MCF 10A (cell line): ENCODE measurements at regions not wholly inside any gene's neighbourhood (a gene's known extent, or its start where the extent isn't known, plus 50 kb on each side); places are given as distances from the start of the nearest gene placed in this dataset.
A peak's percentile ranks its signal among the peaks of the same experiment; 100 is the strongest.

Experiments
- BruUV-seq: library from RNA; stranded (reverse); fragments of 400-500 nt; replicated peaks from 2 replicates; lab custom pipeline; 2021; lab: Mats Ljungman, UMichigan
- CTCF ChIA-PET: fragments of 300-600 bp; sonication (Branson Sonifier 250); formaldehyde crosslinking; extraction: SDS; loops from one replicate; lab custom pipeline; 2021; ENCODE audit warnings: antibody characterized with exemption, inconsistent platforms; lab: Yijun Ruan, JAX
- POLR2A ChIA-PET: fragments of 300-600, 350-650 bp; sonication (Branson Sonifier 250); formaldehyde crosslinking; extraction: SDS; loops from one replicate; lab custom pipeline; 2020; ENCODE audit warnings: antibody characterized with exemption, inconsistent platforms; lab: Yijun Ruan, JAX
- DNase-seq: peaks from one replicate; pipeline ENCODE4 v3.0.0-alpha.2; 2018; ENCODE audit not compliant: unreplicated experiment
- H3K27ac Mint-ChIP-seq: one replicate; pipeline ENCODE4 v1.8.0; 2022; ENCODE audit warnings: mild to moderate bottlenecking, low read depth, mixed read lengths; ENCODE audit not compliant: unreplicated experiment
- H3K27me3 Mint-ChIP-seq: one replicate; pipeline ENCODE4 v1.8.0; 2022; ENCODE audit warnings: mixed read lengths; ENCODE audit not compliant: insufficient read depth, unreplicated experiment
- H3K36me3 Mint-ChIP-seq: one replicate; pipeline ENCODE4 v1.8.0; 2022; ENCODE audit warnings: mild to moderate bottlenecking, moderate library complexity, mixed read lengths; ENCODE audit not compliant: insufficient read depth, unreplicated experiment
- H3K4me1 Mint-ChIP-seq: one replicate; pipeline ENCODE4 v1.8.0; 2022; ENCODE audit warnings: mixed read lengths; ENCODE audit not compliant: insufficient read depth, unreplicated experiment
- H3K4me3 Mint-ChIP-seq: one replicate; pipeline ENCODE4 v1.8.0; 2022; ENCODE audit warnings: mild to moderate bottlenecking, moderate library complexity, mixed read lengths; ENCODE audit not compliant: unreplicated experiment
- H3K9me3 Mint-ChIP-seq: one replicate; pipeline ENCODE4 v1.8.0; 2022; ENCODE audit warnings: mixed read lengths; ENCODE audit not compliant: unreplicated experiment
- intact Hi-C: fragments of 100-400 bp; cut with micrococcal nuclease; formaldehyde crosslinking; loops from 2 replicates; pipeline ENCODE4 v1.14.1; 2022
- TF ChIP-seq, protein P1 (sequence below): fragments of 200-600 bp; IDR thresholded peaks from one replicate; pipeline ENCODE4 v1.8.0; 2022; ENCODE audit warnings: antibody characterized with exemption, mild to moderate bottlenecking; ENCODE audit not compliant: unreplicated experiment

DNA sequence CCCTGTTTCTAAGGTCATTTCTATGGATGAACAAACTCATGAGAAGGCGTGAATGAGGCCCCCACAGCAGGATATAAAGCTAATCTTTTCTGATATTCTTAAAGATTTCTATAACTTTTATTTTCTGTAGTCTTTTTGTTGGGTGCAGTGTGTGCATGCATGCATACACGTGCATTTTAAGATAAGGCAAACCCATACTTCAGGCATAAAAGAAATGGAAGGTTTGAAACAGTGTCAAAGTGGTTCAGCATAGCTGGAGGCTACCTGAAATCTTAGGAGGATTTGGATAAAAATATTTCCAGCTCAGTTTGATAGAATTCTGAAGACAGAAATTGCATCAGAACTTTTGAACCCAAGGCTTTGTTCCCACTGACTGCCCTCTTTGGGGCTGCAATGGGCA lies 119.7 kb downstream of the PDHA2 start:
- POLR2A ChIA-PET, result no interaction called here
- Mint-ChIP-seq H3K4me3 (no peak overlapping the region), H3K4me1 (peaks cover 18% of the 10 kb centered on the region), H3K27me3 (no peaks in the 10 kb centered on the region), H3K27ac (no peak overlapping the region), H3K36me3 (no peaks in the 10 kb centered on the region), H3K9me3 (no peaks in the 10 kb centered on the region)
- CTCF ChIA-PET, result interaction anchor here (0.7 kb wide), 1 partner anchor 22 kb away, joined by 4 read pairs; no protein-coding TSS in a partner anchor
- intact Hi-C loops, result no loop called here
- no TSS peak for BruUV-seq
- no peak for DNase-seq
- TF ChIP-seq, protein P1, sequence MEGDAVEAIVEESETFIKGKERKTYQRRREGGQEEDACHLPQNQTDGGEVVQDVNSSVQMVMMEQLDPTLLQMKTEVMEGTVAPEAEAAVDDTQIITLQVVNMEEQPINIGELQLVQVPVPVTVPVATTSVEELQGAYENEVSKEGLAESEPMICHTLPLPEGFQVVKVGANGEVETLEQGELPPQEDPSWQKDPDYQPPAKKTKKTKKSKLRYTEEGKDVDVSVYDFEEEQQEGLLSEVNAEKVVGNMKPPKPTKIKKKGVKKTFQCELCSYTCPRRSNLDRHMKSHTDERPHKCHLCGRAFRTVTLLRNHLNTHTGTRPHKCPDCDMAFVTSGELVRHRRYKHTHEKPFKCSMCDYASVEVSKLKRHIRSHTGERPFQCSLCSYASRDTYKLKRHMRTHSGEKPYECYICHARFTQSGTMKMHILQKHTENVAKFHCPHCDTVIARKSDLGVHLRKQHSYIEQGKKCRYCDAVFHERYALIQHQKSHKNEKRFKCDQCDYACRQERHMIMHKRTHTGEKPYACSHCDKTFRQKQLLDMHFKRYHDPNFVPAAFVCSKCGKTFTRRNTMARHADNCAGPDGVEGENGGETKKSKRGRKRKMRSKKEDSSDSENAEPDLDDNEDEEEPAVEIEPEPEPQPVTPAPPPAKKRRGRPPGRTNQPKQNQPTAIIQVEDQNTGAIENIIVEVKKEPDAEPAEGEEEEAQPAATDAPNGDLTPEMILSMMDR, result no peak

DNA sequence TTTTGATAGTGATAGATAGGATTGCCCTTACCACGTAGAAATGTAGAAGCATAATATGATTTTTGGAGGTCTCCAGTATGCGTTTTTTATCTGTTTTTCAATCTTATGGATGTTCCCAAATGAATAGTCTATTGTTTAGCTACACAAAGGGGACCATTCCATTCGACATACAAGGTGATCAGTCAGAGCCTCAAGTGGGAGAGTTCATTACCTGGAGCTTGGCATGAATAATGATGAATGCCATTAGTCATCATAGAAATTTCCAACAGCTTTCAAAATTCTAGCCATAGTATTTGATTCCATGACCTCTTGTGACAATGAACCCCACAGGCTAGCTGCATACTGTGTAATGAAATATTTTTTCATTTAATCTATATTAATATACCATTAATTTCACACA lies 123.6 kb downstream of the PDHA2 start:
- no TSS peak for BruUV-seq
- no peak overlapping the region for H3K27ac Mint-ChIP-seq
- CTCF ChIA-PET, result interaction anchor here (0.6 kb wide), 1 partner anchor 73 kb away, joined by 3 read pairs; no protein-coding TSS in a partner anchor
- H3K9me3 Mint-ChIP-seq, result peaks cover 9% of the 10 kb centered on the region
- DNase-seq, result peak; percentile 29
- H3K36me3 Mint-ChIP-seq, result no peaks in the 10 kb centered on the region
- intact Hi-C loops, result no loop called here
- no peaks in the 10 kb centered on the region for H3K4me1 Mint-ChIP-seq
- no peak overlapping the region for H3K4me3 Mint-ChIP-seq
- POLR2A ChIA-PET, result no interaction called here
- H3K27me3 Mint-ChIP-seq, result no peaks in the 10 kb centered on the region
- TF ChIP-seq, protein P1, result no peak

DNA sequence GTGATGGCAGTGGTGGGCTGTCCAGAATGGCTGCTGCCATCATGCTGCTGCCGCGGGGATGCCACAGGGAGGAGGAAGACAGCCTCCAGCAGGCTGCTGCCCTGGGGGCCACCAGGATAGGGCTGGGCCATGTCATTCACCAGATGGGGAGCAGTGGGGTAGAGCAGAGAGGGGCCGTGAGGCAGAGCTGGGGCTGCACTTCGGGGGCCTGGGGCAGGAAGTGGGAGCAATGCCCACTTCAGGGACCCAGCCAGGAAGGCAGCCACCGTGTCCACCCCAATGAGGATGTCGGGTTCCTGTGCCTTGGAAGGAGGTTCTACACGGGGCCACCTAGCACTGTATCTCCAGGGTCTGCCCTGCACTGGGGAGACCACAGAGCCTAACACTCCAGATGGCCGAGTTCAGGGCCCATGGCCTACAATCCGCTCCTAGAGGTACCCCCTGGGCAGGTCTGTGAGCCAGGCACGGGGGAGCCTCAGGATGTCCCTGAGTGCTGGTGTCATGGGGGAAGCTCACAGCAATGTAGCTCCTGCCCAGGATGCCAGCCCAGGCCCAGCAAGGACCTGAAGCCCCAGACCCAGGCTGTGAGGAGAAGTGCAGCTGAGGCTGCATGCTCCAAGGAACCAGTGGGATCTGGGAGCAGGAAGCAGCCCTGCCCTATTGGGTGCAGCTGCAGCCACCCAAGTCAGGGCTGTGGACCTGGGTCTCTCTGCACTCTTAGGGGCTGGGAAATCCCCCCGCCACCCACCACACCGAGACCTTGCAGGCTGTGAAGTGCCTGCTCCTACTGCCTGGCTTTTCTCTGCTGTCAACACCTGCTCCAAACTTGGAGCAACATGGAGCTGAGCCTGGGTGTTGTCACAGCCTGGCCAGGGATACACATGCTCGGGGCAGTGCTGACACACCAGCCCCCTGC lies 140.3 kb downstream of the PDHA2 start:
- no TSS peak for BruUV-seq
- no peak overlapping the region for H3K4me3 Mint-ChIP-seq
- no peaks in the 10 kb centered on the region for H3K36me3 Mint-ChIP-seq
- CTCF ChIA-PET, result interaction anchor here (0.5 kb wide), 1 partner anchor 73 kb away, joined by 3 read pairs; no protein-coding TSS in a partner anchor
- POLR2A ChIA-PET, result no interaction called here
- no peaks in the 10 kb centered on the region for H3K27me3 Mint-ChIP-seq
- H3K4me1 Mint-ChIP-seq, result no peaks in the 10 kb centered on the region
- intact Hi-C loops, result no loop called here
- DNase-seq, result no peak
- TF ChIP-seq, protein P1, result no peak
- H3K27ac Mint-ChIP-seq, result no peak overlapping the region
- H3K9me3 Mint-ChIP-seq, result peaks cover 23% of the 10 kb centered on the region

DNA sequence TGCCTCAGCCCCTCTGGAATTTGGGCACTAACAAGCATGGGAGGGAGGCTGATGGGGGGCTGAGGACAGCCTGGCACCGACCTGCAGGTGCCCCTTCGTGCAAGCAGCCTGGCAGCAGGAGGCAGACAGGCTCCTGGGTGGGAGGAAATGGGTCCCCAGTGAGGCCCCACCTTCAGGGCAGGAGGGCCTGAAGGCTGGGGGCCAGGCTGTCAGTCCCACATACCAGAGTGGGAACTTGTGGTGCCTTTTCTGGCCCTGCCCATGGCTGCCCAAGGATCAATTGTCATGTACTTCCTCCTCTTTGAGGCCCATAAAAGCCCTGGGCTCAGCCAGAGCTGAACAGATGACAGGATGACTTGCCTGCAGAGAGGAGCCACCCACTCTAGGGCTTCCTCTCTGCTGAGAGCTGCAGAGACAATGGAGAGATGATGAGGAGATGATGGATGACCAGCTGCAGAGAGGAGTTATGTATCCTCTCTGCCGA lies 141.0 kb downstream of the PDHA2 start:
- Mint-ChIP-seq H3K27me3 (no peaks in the 10 kb centered on the region), H3K27ac (no peak overlapping the region), H3K4me3 (no peak overlapping the region), H3K36me3 (no peaks in the 10 kb centered on the region), H3K9me3 (peaks cover 21% of the 10 kb centered on the region), H3K4me1 (no peaks in the 10 kb centered on the region)
- TF ChIP-seq, protein P1, result no peak
- intact Hi-C loops, result no loop called here
- CTCF ChIA-PET, result interaction anchor here (0.5 to 1.1 kb wide), 2 partner anchors 21 to 74 kb away, joined by 3 to 4 read pairs; no protein-coding TSS in a partner anchor
- no TSS peak for BruUV-seq
- no peak for DNase-seq
- POLR2A ChIA-PET, result no interaction called here
